H1 (cell line): ENCODE measurements at regions not wholly inside any gene's neighbourhood (a gene's known extent, or its start where the extent isn't known, plus 50 kb on each side); places are given as distances from the start of the nearest gene placed in this dataset.

Source experiments
- CTCF ChIA-PET: fragments of 300-600 bp; sonication (Branson Sonifier 250); formaldehyde crosslinking; loops from one replicate; lab custom pipeline; 2021; ENCODE audit not compliant: partially characterized antibody; lab: Charles Lee
- POLR2A ChIA-PET: fragments of 300-600 bp; sonication (Branson Sonifier 250); formaldehyde crosslinking; loops from one replicate; lab custom pipeline; 2021; ENCODE audit warnings: inconsistent platforms; ENCODE audit not compliant: partially characterized antibody; lab: Charles Lee
- DNase-seq, 2 experiments: peaks; one replicate each; pipeline versions ENCODE4 v3.0.0 to v3.0.0-alpha.2; 2010 to 2022; ENCODE audit warnings: low spot score in 2 of 2, low read depth in 1 of 2, mixed read lengths in 1 of 2
- FAIRE-seq: peaks from 2 replicates; lab custom pipeline; 2011; peaks lifted over from hg19 to GRCh38; lab: Jason Lieb, UNC
- H2AFZ ChIP-seq: 2 replicates; pipeline ENCODE4 v1.8.1; 2012; ENCODE audit warnings: low read length, inconsistent platforms
- H2AK5ac ChIP-seq: 2 replicates; pipeline ENCODE4 v1.6.1; 2013; ENCODE audit warnings: low read depth, low read length
- H2BK120ac ChIP-seq: replicated peaks from 2 replicates; pipeline ENCODE3; 2013; ENCODE audit warnings: low read depth, low read length, inconsistent platforms
- H2BK12ac ChIP-seq: 2 replicates; pipeline ENCODE4 v1.6.1; 2013; ENCODE audit warnings: low read depth, low read length
- H2BK15ac ChIP-seq: 2 replicates; pipeline ENCODE4 v1.6.1; 2013; ENCODE audit warnings: low read length
- H2BK20ac ChIP-seq: 2 replicates; pipeline ENCODE4 v1.6.1; 2013; ENCODE audit warnings: low read length
- H2BK5ac ChIP-seq: 2 replicates; pipeline ENCODE4 v1.6.1; 2013; ENCODE audit warnings: low read depth, low read length
- H3K14ac ChIP-seq: 2 replicates; pipeline ENCODE4 v1.6.1; 2013; ENCODE audit warnings: inconsistent platforms; ENCODE audit not compliant: insufficient read length
- H3K18ac ChIP-seq: 2 replicates; pipeline ENCODE4 v1.6.1; 2013; ENCODE audit warnings: low read length; ENCODE audit errors: extremely low read depth
- H3K23ac ChIP-seq: 2 replicates; pipeline ENCODE4 v1.6.1; 2013; ENCODE audit warnings: inconsistent platforms; ENCODE audit not compliant: insufficient read length
- H3K23me2 ChIP-seq: 2 replicates; pipeline ENCODE4 v1.6.1; 2013; ENCODE audit warnings: low read depth, low read length
- H3K27ac ChIP-seq: 2 replicates; pipeline ENCODE4 v1.6.1; 2011; ENCODE audit warnings: low read depth, low read length, inconsistent platforms
- H3K27me3 ChIP-seq, 4 experiments: replicated peaks in 1 of 4; 1 replicate in 1 of 4; 2 replicates in 3 of 4; pipeline versions ENCODE4 v1.6.1 to v1.8.1; 2011 to 2013; ENCODE audit warnings: low read length in 3 of 4, mild to moderate bottlenecking in 3 of 4, inconsistent platforms in 2 of 4, mixed read lengths in 2 of 4, moderate library complexity in 1 of 4; ENCODE audit not compliant: control insufficient read depth in 3 of 4, insufficient read depth in 3 of 4; ENCODE audit errors: extremely low read depth in 1 of 4
- H3K36me3 ChIP-seq, 4 experiments: 2 replicates each; pipeline versions ENCODE4 v1.6.1 to v1.8.1; 2011 to 2013; ENCODE audit warnings: mild to moderate bottlenecking in 4 of 4, low read length in 3 of 4, moderate library complexity in 2 of 4, control low read depth in 1 of 4, inconsistent platforms in 1 of 4; ENCODE audit not compliant: insufficient read depth in 4 of 4, control insufficient read depth in 2 of 4
- H3K4ac ChIP-seq: replicated peaks from 2 replicates; pipeline ENCODE3; 2013; ENCODE audit warnings: low read length, low read depth, mixed read lengths, inconsistent platforms; ENCODE audit not compliant: insufficient read length
- H3K4me1 ChIP-seq, 4 experiments: replicated peaks in 1 of 4; 1 replicate in 1 of 4; 2 replicates in 3 of 4; pipeline versions ENCODE4 v1.6.1 to v1.8.1; 2011 to 2013; ENCODE audit warnings: low read length in 3 of 4, inconsistent platforms in 2 of 4, mixed read lengths in 1 of 4; ENCODE audit not compliant: insufficient read depth in 4 of 4, control insufficient read depth in 3 of 4
- H3K4me2 ChIP-seq, 2 experiments: 2 replicates each; pipeline versions ENCODE4 v1.6.1 to v1.8.1; 2011 to 2013; ENCODE audit warnings: low read depth in 2 of 2, low read length in 2 of 2, control low read depth in 1 of 2, inconsistent platforms in 1 of 2, mild to moderate bottlenecking in 1 of 2; ENCODE audit not compliant: insufficient read depth in 1 of 2
- H3K4me3 ChIP-seq, 4 experiments: fragments of 200-600, 300-600 bp in 1 of 4; sonication (generic), shearing (Covaris generic), sonication (Bioruptor Twin) in 1 of 4; 2 replicates each; pipeline versions ENCODE4 v1.5.1 to v1.8.1; 2011 to 2016; ENCODE audit warnings: low read length in 4 of 4, low read depth in 3 of 4, control low read depth in 2 of 4, inconsistent platforms in 2 of 4, mild to moderate bottlenecking in 2 of 4, mixed read lengths in 1 of 4, moderate library complexity in 1 of 4; ENCODE audit not compliant: insufficient read depth in 2 of 4; ENCODE audit errors: extremely low read depth in 1 of 4
- H3K56ac ChIP-seq: replicated peaks from 2 replicates; pipeline ENCODE3; 2013; ENCODE audit warnings: low read depth, mild to moderate bottlenecking, mixed read lengths, low read length, inconsistent platforms; ENCODE audit not compliant: insufficient read length
- H3K79me1 ChIP-seq: 2 replicates; pipeline ENCODE4 v1.6.1; 2013; ENCODE audit warnings: low read depth, low read length, control low read depth
- H3K79me2 ChIP-seq, 2 experiments: 2 replicates each; pipeline versions ENCODE4 v1.6.1 to v1.8.1; 2012 to 2013; ENCODE audit warnings: low read length in 2 of 2, mild to moderate bottlenecking in 2 of 2, inconsistent platforms in 1 of 2; ENCODE audit not compliant: insufficient read depth in 2 of 2, control insufficient read depth in 1 of 2
- H3K9ac ChIP-seq, 4 experiments: replicated peaks in 1 of 4; 1 replicate in 1 of 4; 2 replicates in 3 of 4; pipeline versions ENCODE4 v1.6.1 to v1.8.1; 2011 to 2013; ENCODE audit warnings: low read depth in 3 of 4, low read length in 3 of 4, control low read depth in 2 of 4, mild to moderate bottlenecking in 2 of 4, moderate library complexity in 2 of 4, inconsistent platforms in 1 of 4; ENCODE audit errors: extremely low read depth in 1 of 4
- H3K9me3 ChIP-seq, 2 experiments: 2 replicates each; pipeline versions ENCODE4 v1.6.1 to v1.8.1; 2012 to 2013; ENCODE audit warnings: mild to moderate bottlenecking in 2 of 2, moderate library complexity in 2 of 2, control low read depth in 1 of 2, inconsistent platforms in 1 of 2, low read depth in 1 of 2, low read length in 1 of 2, mixed read lengths in 1 of 2; ENCODE audit not compliant: insufficient read depth in 2 of 2
- H4K20me1 ChIP-seq, 2 experiments: replicated peaks in 1 of 2; 2 replicates each; pipeline versions ENCODE3 to v1.8.1; 2011 to 2013; ENCODE audit warnings: inconsistent platforms in 2 of 2, low read length in 2 of 2, mild to moderate bottlenecking in 1 of 2; ENCODE audit not compliant: insufficient read depth in 2 of 2, control insufficient read depth in 1 of 2
- H4K5ac ChIP-seq: 2 replicates; pipeline ENCODE4 v1.6.1; 2013; ENCODE audit warnings: low read length, low read depth, mixed read lengths, inconsistent platforms; ENCODE audit not compliant: insufficient read length
- H4K8ac ChIP-seq: 2 replicates; pipeline ENCODE4 v1.8.0; 2013; ENCODE audit warnings: mild to moderate bottlenecking, moderate library complexity, low read length, inconsistent platforms; ENCODE audit not compliant: insufficient read depth; ENCODE audit errors: extremely low read depth
- H4K91ac ChIP-seq: replicated peaks from 2 replicates; pipeline ENCODE3; 2013; ENCODE audit warnings: low read length, mixed read lengths, inconsistent platforms; ENCODE audit not compliant: insufficient read length
- CTBP2 ChIP-seq: IDR thresholded peaks from 2 replicates; pipeline ENCODE4 v1.7.0; 2011; ENCODE audit warnings: borderline replicate concordance, mild to moderate bottlenecking, moderate library complexity, mixed read lengths, low read length; ENCODE audit not compliant: insufficient read depth, insufficient read length
- HDAC2 ChIP-seq, 2 experiments: fragments of 300-600 bp in 1 of 2; sonication (generic) in 1 of 2; IDR thresholded peaks; 2 replicates each; pipeline ENCODE4 v1.6.1; 2011 to 2012; ENCODE audit warnings: low read depth in 2 of 2, low read length in 2 of 2, mild to moderate bottlenecking in 2 of 2, moderate library complexity in 2 of 2, borderline replicate concordance in 1 of 2, inconsistent platforms in 1 of 2
- JUN ChIP-seq: IDR thresholded peaks from 2 replicates; pipeline ENCODE4 v1.6.1; 2011; ENCODE audit warnings: low read depth, mild to moderate bottlenecking, improper control_type of control experiment, low read length
- JUND ChIP-seq: IDR thresholded peaks from 2 replicates; pipeline ENCODE4 v1.6.1; 2011; ENCODE audit warnings: mild to moderate bottlenecking, improper control_type of control experiment, low read length
- KDM5A ChIP-seq: fragments of 200-600 bp; IDR thresholded peaks from 2 replicates; pipeline ENCODE4 v1.7.1; 2012; ENCODE audit warnings: mild to moderate bottlenecking, low read length, inconsistent platforms, mixed read lengths
- NRF1 ChIP-seq: IDR thresholded peaks from 2 replicates; pipeline ENCODE4 v1.6.1; 2011; ENCODE audit warnings: mild to moderate bottlenecking, low read depth, low read length, improper control_type of control experiment
- POU5F1 ChIP-seq: IDR thresholded peaks from 2 replicates; pipeline ENCODE4 v1.6.1; 2011; ENCODE audit warnings: low read depth, mild to moderate bottlenecking, low read length, moderate library complexity
- RAD21 ChIP-seq, 2 experiments: IDR thresholded peaks in 1 of 2; conservative IDR thresholded peaks in 1 of 2; 2 replicates each; pipeline ENCODE4 v1.6.1; 2011; ENCODE audit warnings: low read depth in 2 of 2, low read length in 2 of 2, improper control_type of control experiment in 1 of 2, inconsistent platforms in 1 of 2, mild to moderate bottlenecking in 1 of 2, moderate library complexity in 1 of 2
- RFX5 ChIP-seq: IDR thresholded peaks from 2 replicates; pipeline ENCODE4 v1.6.1; 2011; ENCODE audit warnings: low read depth, low read length, improper control_type of control experiment, borderline replicate concordance
- SP1 ChIP-seq: IDR thresholded peaks from 2 replicates; pipeline ENCODE4 v1.6.1; 2011; ENCODE audit warnings: low read depth, low read length
- SP2 ChIP-seq: IDR thresholded peaks from 2 replicates; pipeline ENCODE4 v1.6.1; 2012; ENCODE audit warnings: mild to moderate bottlenecking, low read length, inconsistent platforms
- WGBS, 2 experiments: shearing (Covaris generic) in 1 of 2; methylation state at CpG; one replicate each; pipeline versions ENCODE4 v1.1.6 to v1.1.7; 2013 to 2015; ENCODE audit warnings: low lambda C conversion rate in 2 of 2, mixed read lengths in 2 of 2, inconsistent platforms in 1 of 2, low coverage in 1 of 2, missing lambda C conversion rate in 1 of 2; ENCODE audit not compliant: insufficient replicate concordance in 2 of 2, insufficient coverage in 1 of 2, insufficient read length in 1 of 2; ENCODE audit errors: extremely low coverage in 1 of 2, missing lambda C conversion rate in 1 of 2; 5-methylcytosine and 5-hydroxymethylcytosine counted together

GRCh38 chr6:14732226-14732843 is 513.5 kb upstream of the JARID2 start:
- CTCF ChIA-PET, result interaction anchor here (0.6 to 1.0 kb wide), 2 partner anchors 10 to 281 kb away, joined by 3 read pairs; no protein-coding TSS in a partner anchor
- H3K27ac ChIP-seq, result no peak overlapping the region
- no peak overlapping the region for H2BK12ac ChIP-seq
- no peaks in the 10 kb centered on the region; the same call in 1 of the 2 replicates for H3K23me2 ChIP-seq
- no peaks in the 10 kb centered on the region for H3K9me3 ChIP-seq
- no peak overlapping the region for H4K8ac ChIP-seq
- no peaks in the 10 kb centered on the region for H3K79me1 ChIP-seq
- no peak overlapping the region for H3K14ac ChIP-seq
- H2BK15ac ChIP-seq, result no peak overlapping the region
- POLR2A ChIA-PET, result no interaction called here
- no peaks in the 10 kb centered on the region for H3K79me2 ChIP-seq
- no peaks in the 10 kb centered on the region; a peak in 1 of 7 replicates for H3K27me3 ChIP-seq
- H2BK120ac ChIP-seq, result no peak overlapping the region
- no peak for FAIRE-seq
- peaks cover 5 to 17% (median 12%) of the 10 kb centered on the region in 4 experiments; a peak in 6 of 7 replicates for H3K4me1 ChIP-seq
- H2BK5ac ChIP-seq, result no peak overlapping the region
- no peak overlapping the region for H3K23ac ChIP-seq
- WGBS, 2 experiments, result 89% methylated on average over 4 of the region's 4 CpGs; no CpG with 5 or more reads in 1 of the 2 experiments
- no peaks in the 10 kb centered on the region; a peak in 1 of 8 replicates for H3K36me3 ChIP-seq
- H2AFZ ChIP-seq, result no peak overlapping the region
- TF ChIP-seq SP2, result no peak
- no peak for TF ChIP-seq RFX5
- no peak for TF ChIP-seq JUND
- no peak for TF ChIP-seq KDM5A
- TF ChIP-seq SP1, result no peak
- TF ChIP-seq NRF1, result no peak
- TF ChIP-seq CTBP2, result no peak
- no peak for TF ChIP-seq RAD21 (IDR thresholded peaks at IDR 0.05 in 1 of 2, conservative IDR thresholded peaks at IDR 0.05 in 1 of 2; ENCODE audit: low read depth in 2 of 2, low read length in 2 of 2)
- no peak for TF ChIP-seq POU5F1
- no peak for TF ChIP-seq HDAC2 (IDR thresholded peaks at IDR 0.05; ENCODE audit: borderline replicate concordance in 1 of 2, low read depth in 2 of 2, low read length in 2 of 2)
- TF ChIP-seq JUN, result no peak
- TF ChIP-seq, all 59 proteins: peak for 0
- H4K5ac ChIP-seq, result no peak overlapping the region
- no peak overlapping the region for H3K4me2 ChIP-seq
- H3K4me3 ChIP-seq, result no peak overlapping the region
- H2AK5ac ChIP-seq, result peak overlapping the region; percentile 41; the same call in 1 of the 2 replicates
- no peak overlapping the region for H2BK20ac ChIP-seq
- no peaks in the 10 kb centered on the region for H4K20me1 ChIP-seq
- no peak overlapping the region for H3K9ac ChIP-seq
- DNase-seq, result no peak
- H3K4ac ChIP-seq, result no peak overlapping the region
- H3K56ac ChIP-seq, result no peak overlapping the region
- H4K91ac ChIP-seq, result no peak overlapping the region
- H3K18ac ChIP-seq, result no peak overlapping the region
